ENCODE measurements at regions not wholly inside any gene's neighbourhood (a gene's known extent, or its start where the extent isn't known, plus 50 kb on each side); places are given as distances from the start of the nearest gene placed in this dataset.
"Not testable (repeated sequence)": the region's sequence is repeated elsewhere in the genome, so short reads cannot be mapped to it uniquely, and the experiment has no call there.

DNA sequence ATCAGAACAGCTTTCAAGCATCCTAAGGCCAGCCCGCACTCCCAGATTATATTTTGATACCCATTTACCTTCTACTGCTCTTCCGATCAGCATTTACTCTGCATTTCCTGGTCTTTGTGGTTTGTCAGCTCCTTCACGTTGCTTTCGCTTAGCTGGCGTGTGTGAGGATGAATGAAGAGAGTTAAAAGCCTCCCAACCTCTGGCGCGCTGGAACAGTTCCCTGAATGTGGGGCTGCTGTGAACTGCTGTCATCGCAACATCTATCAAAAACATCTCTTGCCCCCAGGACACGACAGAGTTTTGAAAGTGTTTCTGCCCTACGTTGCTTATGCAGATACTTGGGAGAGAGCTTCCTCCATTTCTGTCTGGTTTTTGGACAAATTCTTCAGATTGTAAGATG lies 129.2 kb downstream of the KCNA5 start:
- WGBS, 3 donors: 57 to 67% (median 59%) methylated on average over 10 of the region's 10 CpGs
- no peaks in the 10 kb centered on the region for H3K4me1 ChIP-seq (ENCODE audit: insufficient read depth)
- DNase-seq: no peak
- intact Hi-C loops (cut with DNase I): no loop called here
- no peaks in the 10 kb centered on the region for H3K27me3 ChIP-seq
- no peak overlapping the region for H3K27ac ChIP-seq
- no peak for TF ChIP-seq POLR2A (IDR thresholded peaks at IDR 0.05)
- TF ChIP-seq, protein P1, sequence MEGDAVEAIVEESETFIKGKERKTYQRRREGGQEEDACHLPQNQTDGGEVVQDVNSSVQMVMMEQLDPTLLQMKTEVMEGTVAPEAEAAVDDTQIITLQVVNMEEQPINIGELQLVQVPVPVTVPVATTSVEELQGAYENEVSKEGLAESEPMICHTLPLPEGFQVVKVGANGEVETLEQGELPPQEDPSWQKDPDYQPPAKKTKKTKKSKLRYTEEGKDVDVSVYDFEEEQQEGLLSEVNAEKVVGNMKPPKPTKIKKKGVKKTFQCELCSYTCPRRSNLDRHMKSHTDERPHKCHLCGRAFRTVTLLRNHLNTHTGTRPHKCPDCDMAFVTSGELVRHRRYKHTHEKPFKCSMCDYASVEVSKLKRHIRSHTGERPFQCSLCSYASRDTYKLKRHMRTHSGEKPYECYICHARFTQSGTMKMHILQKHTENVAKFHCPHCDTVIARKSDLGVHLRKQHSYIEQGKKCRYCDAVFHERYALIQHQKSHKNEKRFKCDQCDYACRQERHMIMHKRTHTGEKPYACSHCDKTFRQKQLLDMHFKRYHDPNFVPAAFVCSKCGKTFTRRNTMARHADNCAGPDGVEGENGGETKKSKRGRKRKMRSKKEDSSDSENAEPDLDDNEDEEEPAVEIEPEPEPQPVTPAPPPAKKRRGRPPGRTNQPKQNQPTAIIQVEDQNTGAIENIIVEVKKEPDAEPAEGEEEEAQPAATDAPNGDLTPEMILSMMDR (IDR thresholded peaks at IDR 0.05): no peak
- no peak for TF ChIP-seq EP300 (IDR thresholded peaks at IDR 0.05)
- H3K4me3 ChIP-seq: no peak overlapping the region
- H3K9me3 ChIP-seq: no peaks in the 10 kb centered on the region
- H3K36me3 ChIP-seq: no peaks in the 10 kb centered on the region

DNA sequence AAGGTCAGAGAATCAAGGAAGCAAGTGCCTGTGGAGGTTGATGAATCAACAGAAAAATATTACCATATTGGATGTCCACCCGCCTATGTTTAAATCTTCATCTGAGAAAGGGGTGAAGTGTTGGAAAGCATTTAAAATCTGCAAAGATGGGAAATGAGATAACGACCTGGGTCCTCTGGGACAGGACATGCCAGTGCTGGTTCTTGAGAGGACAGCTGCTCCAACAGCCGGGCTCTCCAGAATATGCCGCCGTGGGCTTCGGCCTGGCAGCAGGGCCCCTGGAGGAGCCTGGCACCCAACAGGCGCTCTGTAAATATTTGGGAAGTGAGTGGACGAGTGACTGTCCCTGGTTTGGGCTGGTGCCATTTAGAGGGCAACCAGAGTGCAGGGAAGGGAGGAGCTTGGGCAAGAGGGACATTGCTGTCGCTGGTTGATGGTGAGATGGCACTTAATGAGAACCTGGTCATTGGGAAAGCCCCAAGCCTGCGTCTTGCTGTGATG lies 129.9 kb downstream of the KCNA5 start:
- intact Hi-C loops (cut with DNase I): no loop called here
- Histone ChIP-seq H3K36me3 (no peaks in the 10 kb centered on the region), H3K27me3 (no peaks in the 10 kb centered on the region), H3K9me3 (no peaks in the 10 kb centered on the region), H3K4me1 (ENCODE audit: insufficient read depth) (no peaks in the 10 kb centered on the region), H3K4me3 (no peak overlapping the region), H3K27ac (no peak overlapping the region)
- TF ChIP-seq POLR2A (IDR thresholded peaks at IDR 0.05): no peak
- no peak for DNase-seq
- WGBS, 3 donors: 80 to 81% (median 81%) methylated on average over 10 of the region's 10 CpGs

DNA sequence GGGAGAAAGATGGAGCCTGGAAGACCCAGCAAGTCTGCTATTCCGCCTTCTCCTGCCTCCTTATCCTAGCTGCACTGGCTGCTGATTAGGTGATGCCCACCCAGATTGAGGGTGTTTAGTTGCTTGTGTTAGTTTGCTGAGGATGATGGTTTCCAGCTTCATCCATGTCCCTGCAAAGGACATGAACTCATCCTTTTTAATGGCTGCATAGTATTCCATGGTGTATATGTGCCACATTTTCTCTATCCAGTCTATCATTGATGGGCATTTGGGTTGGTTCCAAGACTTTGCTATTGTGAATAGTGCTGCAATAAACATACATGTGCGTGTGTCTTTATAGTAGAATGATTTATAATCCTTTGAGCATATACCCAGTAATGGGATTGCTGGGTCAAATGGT lies 131.7 kb downstream of the KCNA5 start:
- WGBS, 3 donors: 91 to 98% (median 96%) methylated on average over 2 of the region's 2 CpGs
- H3K36me3 ChIP-seq; H3K9me3 ChIP-seq; H3K4me1 ChIP-seq (ENCODE audit: insufficient read depth); intact Hi-C loops (cut with DNase I); H3K27me3 ChIP-seq; H3K4me3 ChIP-seq; H3K27ac ChIP-seq; DNase-seq: not testable (repeated sequence)

DNA sequence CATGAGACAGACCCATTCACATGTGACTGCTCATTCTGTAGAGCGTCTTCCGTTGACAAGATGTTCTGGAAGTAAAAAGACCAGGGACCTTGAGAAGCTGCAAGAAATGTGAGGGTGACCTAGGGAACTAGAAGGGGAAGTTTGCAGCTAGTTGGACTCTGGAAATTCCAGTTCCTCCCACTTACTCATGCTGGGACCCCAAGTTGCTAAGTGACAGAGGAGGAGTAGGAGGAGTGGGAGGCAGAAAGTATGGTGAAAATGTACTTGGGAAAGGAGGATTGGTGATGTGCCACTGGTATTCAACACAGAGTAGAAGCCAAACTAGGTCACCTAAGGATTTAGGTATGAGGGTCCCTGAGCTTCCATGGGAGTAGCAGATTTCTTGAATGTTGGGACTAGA lies 132.4 kb downstream of the KCNA5 start:
- Histone ChIP-seq H3K36me3 (no peaks in the 10 kb centered on the region), H3K4me3 (no peak overlapping the region), H3K4me1 (ENCODE audit: insufficient read depth) (no peaks in the 10 kb centered on the region), H3K27me3 (no peaks in the 10 kb centered on the region), H3K9me3 (no peaks in the 10 kb centered on the region), H3K27ac (no peak overlapping the region)
- WGBS, 3 donors: 91 to 94% (median 92%) methylated on average over 2 of the region's 2 CpGs
- no peak for DNase-seq
- TF ChIP-seq POLR2A (IDR thresholded peaks at IDR 0.05) (no peak), EP300 (IDR thresholded peaks at IDR 0.05) (no peak)
- TF ChIP-seq, protein P1 (IDR thresholded peaks at IDR 0.05): no peak
- intact Hi-C loops (cut with DNase I): no loop called here

DNA sequence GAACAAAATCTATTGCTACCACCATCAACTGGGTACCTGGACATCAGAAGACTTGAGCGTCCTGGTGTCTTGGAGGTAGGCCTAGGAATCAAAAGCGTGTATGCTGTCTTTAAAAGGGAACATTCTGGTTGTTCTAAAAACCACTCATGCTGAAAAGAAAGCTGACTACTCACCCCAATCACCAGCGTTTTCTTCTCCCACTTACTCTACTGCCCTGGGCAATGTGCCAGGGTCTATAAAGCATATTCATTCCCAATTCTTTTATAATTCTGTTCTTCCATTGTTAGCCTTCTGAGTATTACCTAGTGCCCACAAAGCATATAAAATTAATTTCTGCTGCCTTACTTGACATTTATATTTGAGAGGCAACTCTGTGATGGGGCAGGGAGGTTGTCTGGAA lies 133.4 kb downstream of the KCNA5 start:
- no peaks in the 10 kb centered on the region for H3K36me3 ChIP-seq
- no peak overlapping the region for H3K4me3 ChIP-seq
- no peaks in the 10 kb centered on the region for H3K27me3 ChIP-seq
- no peaks in the 10 kb centered on the region for H3K9me3 ChIP-seq
- 42 to 59% (median 50%) methylated on average over 3 of the region's 3 CpGs for WGBS, 3 donors
- intact Hi-C loops (cut with DNase I): no loop called here
- H3K27ac ChIP-seq: no peak overlapping the region
- no peak for DNase-seq
- no peak for TF ChIP-seq POLR2A (IDR thresholded peaks at IDR 0.05)
- no peak for TF ChIP-seq EP300 (IDR thresholded peaks at IDR 0.05)
- TF ChIP-seq, protein P1 (IDR thresholded peaks at IDR 0.05): no peak
- no peaks in the 10 kb centered on the region for H3K4me1 ChIP-seq (ENCODE audit: insufficient read depth)

DNA sequence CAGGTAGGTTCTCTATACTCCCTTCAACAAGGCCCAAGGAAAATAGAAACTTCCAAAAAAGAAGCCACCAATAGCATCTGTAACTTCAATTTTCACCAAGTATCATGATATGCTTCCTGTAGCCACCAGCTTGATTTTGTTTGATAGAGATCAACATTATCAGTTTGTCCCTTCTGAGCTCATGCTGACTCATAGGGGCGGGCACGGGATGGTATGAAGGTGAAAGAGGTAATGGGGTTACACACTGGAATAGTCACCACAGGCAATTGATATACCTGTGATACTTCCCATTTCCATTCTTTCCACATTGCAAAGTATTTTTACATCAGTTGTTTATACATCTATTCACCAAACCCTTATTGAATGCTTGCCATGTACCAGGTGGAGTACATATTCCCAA lies 134.1 kb downstream of the KCNA5 start:
- intact Hi-C loops (cut with DNase I): no loop called here
- no peak for DNase-seq
- H3K4me1 ChIP-seq (ENCODE audit: insufficient read depth): no peaks in the 10 kb centered on the region
- 83 to 93% (median 91%) methylated on average over 2 of the region's 2 CpGs for WGBS, 3 donors
- no peak overlapping the region for H3K27ac ChIP-seq
- H3K27me3 ChIP-seq: no peaks in the 10 kb centered on the region
- TF ChIP-seq POLR2A (IDR thresholded peaks at IDR 0.05): no peak
- TF ChIP-seq, protein P1 (IDR thresholded peaks at IDR 0.05): no peak
- TF ChIP-seq EP300 (IDR thresholded peaks at IDR 0.05): no peak
- no peak overlapping the region for H3K4me3 ChIP-seq
- no peaks in the 10 kb centered on the region for H3K36me3 ChIP-seq
- no peaks in the 10 kb centered on the region for H3K9me3 ChIP-seq

Data from ovary (tissue), 7 donors.